22Rv1 (cell line): ENCODE measurements at regions not wholly inside any gene's neighbourhood (a gene's known extent, or its start where the extent isn't known, plus 50 kb on each side); places are given as distances from the start of the nearest gene placed in this dataset.

Experiments used
- ZFX ChIP-seq: fragments of 450-650 bp; IDR thresholded peaks from 2 replicates; pipeline ENCODE4 v1.6.1; 2017; ENCODE audit warnings: antibody characterized with exemption, borderline replicate concordance
- TF ChIP-seq, protein P1 (sequence below): fragments of 450-650 bp; IDR thresholded peaks from 2 replicates; pipeline ENCODE4 v1.5.1; 2017; ENCODE audit warnings: mild to moderate bottlenecking

DNA sequence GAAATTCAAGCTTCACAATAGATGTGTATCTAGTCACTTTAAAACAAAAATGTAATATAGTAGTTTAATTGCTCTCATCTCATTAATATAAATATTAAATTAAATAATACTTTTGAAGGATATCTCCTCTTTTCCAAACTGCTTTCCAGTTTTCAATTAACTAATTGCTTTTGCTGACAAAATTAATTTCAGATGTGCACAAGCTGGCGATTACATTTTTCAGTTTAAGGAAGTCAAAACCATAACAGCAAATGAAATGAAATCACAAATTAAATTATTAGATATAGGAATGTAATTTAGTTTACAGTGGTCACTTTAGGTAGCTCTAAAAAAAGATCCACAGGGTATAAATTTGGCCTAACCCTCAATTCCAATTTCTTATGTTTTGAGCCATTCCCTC, 362.1 kb downstream of the SLC6A15 start:
- TF ChIP-seq, protein P1, sequence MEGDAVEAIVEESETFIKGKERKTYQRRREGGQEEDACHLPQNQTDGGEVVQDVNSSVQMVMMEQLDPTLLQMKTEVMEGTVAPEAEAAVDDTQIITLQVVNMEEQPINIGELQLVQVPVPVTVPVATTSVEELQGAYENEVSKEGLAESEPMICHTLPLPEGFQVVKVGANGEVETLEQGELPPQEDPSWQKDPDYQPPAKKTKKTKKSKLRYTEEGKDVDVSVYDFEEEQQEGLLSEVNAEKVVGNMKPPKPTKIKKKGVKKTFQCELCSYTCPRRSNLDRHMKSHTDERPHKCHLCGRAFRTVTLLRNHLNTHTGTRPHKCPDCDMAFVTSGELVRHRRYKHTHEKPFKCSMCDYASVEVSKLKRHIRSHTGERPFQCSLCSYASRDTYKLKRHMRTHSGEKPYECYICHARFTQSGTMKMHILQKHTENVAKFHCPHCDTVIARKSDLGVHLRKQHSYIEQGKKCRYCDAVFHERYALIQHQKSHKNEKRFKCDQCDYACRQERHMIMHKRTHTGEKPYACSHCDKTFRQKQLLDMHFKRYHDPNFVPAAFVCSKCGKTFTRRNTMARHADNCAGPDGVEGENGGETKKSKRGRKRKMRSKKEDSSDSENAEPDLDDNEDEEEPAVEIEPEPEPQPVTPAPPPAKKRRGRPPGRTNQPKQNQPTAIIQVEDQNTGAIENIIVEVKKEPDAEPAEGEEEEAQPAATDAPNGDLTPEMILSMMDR: no peak
- TF ChIP-seq ZFX: no peak
